GM06990 (cell line): ENCODE measurements at regions not wholly inside any gene's neighbourhood (a gene's known extent, or its start where the extent isn't known, plus 50 kb on each side); places are given as distances from the start of the nearest gene placed in this dataset.
A peak's percentile ranks its signal among the peaks of the same experiment; 100 is the strongest.

Source experiments
- DNase-seq: peaks from one replicate; pipeline ENCODE4 v3.0.0-alpha.2; 2011; ENCODE audit not compliant: insufficient read length; ENCODE audit errors: extremely low read depth
- H3K27me3 ChIP-seq: replicated peaks from 2 replicates; pipeline ENCODE4 v1.6.0; 2011; ENCODE audit warnings: low read length; ENCODE audit not compliant: control insufficient read depth, insufficient read depth
- H3K36me3 ChIP-seq: 2 replicates; pipeline ENCODE4 v1.5.1; 2011; ENCODE audit warnings: low read length; ENCODE audit not compliant: control insufficient read depth, insufficient read depth
- H3K4me3 ChIP-seq: replicated peaks from 2 replicates; pipeline ENCODE4 v1.5.1; 2011; ENCODE audit warnings: low read depth, mild to moderate bottlenecking, control low read depth, low read length
- TF ChIP-seq, protein P1 (sequence below): IDR thresholded peaks from 2 replicates; pipeline ENCODE4 v1.5.1; 2011; ENCODE audit warnings: low read length, control low read depth, mild to moderate bottlenecking, inconsistent platforms; ENCODE audit not compliant: insufficient read depth, poor library complexity, severe bottlenecking

DNA sequence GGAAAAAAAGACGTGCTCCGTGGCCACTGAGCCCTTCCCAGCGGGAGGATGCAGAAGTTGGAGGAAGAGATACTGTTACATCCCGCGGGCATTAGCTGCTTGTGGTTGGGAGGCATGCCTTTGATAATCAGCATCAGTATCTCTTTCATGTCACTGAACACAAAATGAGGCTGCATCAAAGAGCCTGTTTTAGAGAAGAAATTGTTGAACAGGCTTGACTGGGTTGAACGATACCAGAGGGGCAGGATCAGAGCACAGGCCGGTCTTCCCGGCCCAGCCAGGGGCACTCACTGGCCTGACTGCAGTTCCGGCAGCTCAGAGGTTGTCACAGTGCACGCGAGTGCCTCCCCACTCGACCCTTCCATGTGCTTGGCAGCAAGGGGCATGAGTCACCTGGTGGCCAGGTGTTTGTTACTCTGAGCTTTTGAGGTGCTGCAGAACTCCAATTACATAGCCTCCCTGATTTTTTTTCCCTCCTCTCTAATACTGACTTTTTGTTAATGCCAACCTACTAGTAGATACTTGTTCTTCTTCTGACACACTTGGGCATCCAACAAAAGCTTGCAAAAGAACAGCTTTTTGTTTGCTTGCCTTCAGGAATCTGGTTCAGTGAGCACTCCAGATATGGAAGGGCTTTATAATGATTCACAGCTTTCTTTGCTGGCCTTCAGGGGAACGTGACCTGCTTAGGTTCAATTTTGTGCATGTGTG lies 121.6 kb downstream of the VAPA start:
- H3K4me3 ChIP-seq: no peak overlapping the region
- peaks cover 5% of the 10 kb centered on the region for H3K27me3 ChIP-seq
- H3K36me3 ChIP-seq: no peaks in the 10 kb centered on the region
- TF ChIP-seq, protein P1, sequence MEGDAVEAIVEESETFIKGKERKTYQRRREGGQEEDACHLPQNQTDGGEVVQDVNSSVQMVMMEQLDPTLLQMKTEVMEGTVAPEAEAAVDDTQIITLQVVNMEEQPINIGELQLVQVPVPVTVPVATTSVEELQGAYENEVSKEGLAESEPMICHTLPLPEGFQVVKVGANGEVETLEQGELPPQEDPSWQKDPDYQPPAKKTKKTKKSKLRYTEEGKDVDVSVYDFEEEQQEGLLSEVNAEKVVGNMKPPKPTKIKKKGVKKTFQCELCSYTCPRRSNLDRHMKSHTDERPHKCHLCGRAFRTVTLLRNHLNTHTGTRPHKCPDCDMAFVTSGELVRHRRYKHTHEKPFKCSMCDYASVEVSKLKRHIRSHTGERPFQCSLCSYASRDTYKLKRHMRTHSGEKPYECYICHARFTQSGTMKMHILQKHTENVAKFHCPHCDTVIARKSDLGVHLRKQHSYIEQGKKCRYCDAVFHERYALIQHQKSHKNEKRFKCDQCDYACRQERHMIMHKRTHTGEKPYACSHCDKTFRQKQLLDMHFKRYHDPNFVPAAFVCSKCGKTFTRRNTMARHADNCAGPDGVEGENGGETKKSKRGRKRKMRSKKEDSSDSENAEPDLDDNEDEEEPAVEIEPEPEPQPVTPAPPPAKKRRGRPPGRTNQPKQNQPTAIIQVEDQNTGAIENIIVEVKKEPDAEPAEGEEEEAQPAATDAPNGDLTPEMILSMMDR: no peak
- no peak for DNase-seq

- peaks cover 5% of the 10 kb centered on the region for H3K27me3 ChIP-seq
- H3K36me3 ChIP-seq: no peaks in the 10 kb centered on the region
- no peak for DNase-seq
- no peak overlapping the region for H3K4me3 ChIP-seq
- TF ChIP-seq, protein P1: no peak
Observed at GRCh38 chr18:10036479-10036878, 122.7 kb downstream of the VAPA start.

DNA sequence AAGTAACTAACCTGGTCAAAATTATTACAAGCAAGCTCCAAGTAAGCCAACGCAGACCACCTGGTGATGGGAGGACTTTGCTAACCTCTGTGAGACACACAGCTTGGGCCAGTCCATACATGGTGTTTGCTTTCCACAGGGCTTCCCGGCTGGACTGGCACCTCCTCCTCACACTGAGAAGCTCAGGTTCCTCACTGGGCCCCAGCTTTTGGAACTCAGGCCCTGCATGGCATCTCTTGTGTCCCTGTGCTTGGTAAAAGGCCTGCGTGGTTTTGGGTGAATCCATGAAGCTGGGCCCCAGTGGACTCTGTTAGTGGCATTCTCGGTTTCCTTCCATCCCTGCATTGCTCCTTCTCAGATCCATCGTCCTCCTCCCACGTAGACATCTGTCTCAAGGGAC lies 123.4 kb downstream of the VAPA start:
- DNase-seq: no peak
- no peak overlapping the region for H3K4me3 ChIP-seq
- H3K27me3 ChIP-seq: peaks cover 5% of the 10 kb centered on the region
- no peaks in the 10 kb centered on the region for H3K36me3 ChIP-seq
- TF ChIP-seq, protein P1: no peak

DNA sequence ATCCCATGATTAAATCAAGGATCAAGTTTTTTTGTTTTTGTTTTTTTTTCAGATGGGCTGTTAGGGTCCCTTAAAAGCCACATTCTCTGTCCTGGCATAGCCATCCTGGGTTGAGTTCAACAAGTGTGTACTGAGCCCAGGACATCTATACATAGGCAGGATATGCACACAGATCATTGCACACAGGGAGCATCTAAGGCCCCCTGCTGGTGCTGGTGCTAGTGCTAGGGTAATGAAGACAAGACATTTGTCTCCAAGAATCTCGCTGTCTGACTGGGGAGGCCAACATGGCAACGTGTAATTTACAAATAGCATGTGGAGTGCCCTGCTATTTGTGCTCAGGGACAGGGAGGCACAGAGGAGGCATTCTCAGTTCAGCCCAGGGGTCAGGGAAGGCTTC lies 124.5 kb downstream of the VAPA start:
- DNase-seq: no peak
- H3K36me3 ChIP-seq: no peaks in the 10 kb centered on the region
- H3K27me3 ChIP-seq: peaks cover 3% of the 10 kb centered on the region
- TF ChIP-seq, protein P1: peak; percentile 31
- no peak overlapping the region for H3K4me3 ChIP-seq

- TF ChIP-seq, protein P1: no peak
- Histone ChIP-seq H3K4me3 (no peak overlapping the region), H3K27me3 (peaks cover under 1% of the 10 kb centered on the region; the same call in 1 of the 2 replicates), H3K36me3 (no peaks in the 10 kb centered on the region)
- no peak for DNase-seq
Observed at GRCh38 chr18:10040287-10041011, 126.6 kb downstream of the VAPA start.
